Gastroesophageal sphincter (tissue), 4 donors: ENCODE measurements at regions not wholly inside any gene's neighbourhood (a gene's known extent, or its start where the extent isn't known, plus 50 kb on each side); places are given as distances from the start of the nearest gene placed in this dataset.

Source experiments
- ATAC-seq: fragments of 150-250 bp; one replicate; pipeline ENCODE4 v1.9.1; 2016; ENCODE audit warnings: mild to moderate bottlenecking, moderate library complexity
- H3K27ac ChIP-seq, 4 donors: fragments of 200-600 bp; sonication (generic) in 3 of 4; 1 replicate in 3 of 4; 2 replicates in 1 of 4; pipeline ENCODE4 v1.5.1; 2016 to 2019
- H3K27me3 ChIP-seq: fragments of 200-600 bp; sonication (generic); one replicate; pipeline ENCODE4 v1.5.1; 2019
- H3K36me3 ChIP-seq, 2 donors: fragments of 200-600 bp; sonication (generic); one replicate each; pipeline ENCODE4 v1.5.1; 2019; ENCODE audit warnings: control low read depth in 1 of 2
- H3K4me1 ChIP-seq, 3 donors: fragments of 200-600 bp; sonication (generic); 1 replicate in 2 of 3; 2 replicates in 1 of 3; pipeline ENCODE4 v1.5.1; 2016 to 2019; ENCODE audit warnings: control low read depth in 2 of 3
- H3K4me3 ChIP-seq, 2 donors: fragments of 200-600 bp; sonication (generic); one replicate each; pipeline ENCODE4 v1.5.1; 2019; ENCODE audit warnings: mild to moderate bottlenecking in 1 of 2, moderate library complexity in 1 of 2
- H3K9me3 ChIP-seq, 3 donors: fragments of 200-600 bp; sonication (generic); one replicate each; pipeline ENCODE4 v1.5.1; 2017 to 2019; ENCODE audit warnings: control low read depth in 2 of 3
- CTCF ChIP-seq, 4 experiments: fragments of 200-600 bp in 2 of 4; fragments of 450-650 bp in 2 of 4; sonication (generic) in 1 of 4; IDR thresholded peaks; one replicate each; pipeline ENCODE4 v1.5.1; 2017 to 2019; ENCODE audit warnings: antibody characterized with exemption in 4 of 4, mild to moderate bottlenecking in 2 of 4, moderate library complexity in 2 of 4
- EP300 ChIP-seq: sonication (generic); formaldehyde crosslinking; IDR thresholded peaks from one replicate; pipeline ENCODE4 v1.6.1; 2017; ENCODE audit warnings: antibody characterized with exemption, mild to moderate bottlenecking
- POLR2A ChIP-seq, 2 donors: fragments of 450-650 bp; IDR thresholded peaks; one replicate each; pipeline ENCODE4 v1.6.1; 2017; ENCODE audit warnings: antibody characterized with exemption in 2 of 2, mild to moderate bottlenecking in 2 of 2, moderate library complexity in 1 of 2
- POLR2AphosphoS5 ChIP-seq: sonication (generic); formaldehyde crosslinking; IDR thresholded peaks from one replicate; pipeline ENCODE4 v1.6.1; 2017; ENCODE audit warnings: antibody characterized with exemption
- WGBS, 2 donors: methylation state at CpG; one replicate each; pipeline ENCODE4 v1.1.5; 2018; ENCODE audit warnings: low coverage in 1 of 2; 5-methylcytosine and 5-hydroxymethylcytosine counted together

- H3K27me3 ChIP-seq = no peaks in the 10 kb centered on the region
- H3K4me3 ChIP-seq = no peak overlapping the region
- no peak for ATAC-seq
- H3K27ac ChIP-seq = no peak overlapping the region
- peaks cover 0 to 51% (median 9%) of the 10 kb centered on the region in 3 donors for H3K4me1 ChIP-seq
- no peaks in the 10 kb centered on the region for H3K36me3 ChIP-seq
- H3K9me3 ChIP-seq = no peaks in the 10 kb centered on the region
- 92 to 100% methylated on average over 2 of the region's 2 CpGs for whole genome bisulfite sequencing, 2 donors
- TF ChIP-seq EP300 (no peak), POLR2A (IDR thresholded peaks at IDR 0.05) (no peak), CTCF (IDR thresholded peaks at IDR 0.05) (no peak), POLR2AphosphoS5 (no peak)
Observed at GRCh38 chr1:207967703-207968102, 56.8 kb upstream of the CD34 start.

GRCh38 chr1:207966521-207966920, 55.6 kb upstream of the CD34 start:
- ATAC-seq = no peak
- Histone ChIP-seq H3K36me3 (no peaks in the 10 kb centered on the region), H3K4me1 (peaks cover 0 to 58% (median 9%) of the 10 kb centered on the region in 3 donors), H3K4me3 (no peak overlapping the region), H3K27me3 (no peaks in the 10 kb centered on the region), H3K27ac (no peak overlapping the region), H3K9me3 (no peaks in the 10 kb centered on the region)
- no peak for TF ChIP-seq POLR2A (IDR thresholded peaks at IDR 0.05)
- no peak for TF ChIP-seq POLR2AphosphoS5
- no peak for TF ChIP-seq CTCF (IDR thresholded peaks at IDR 0.05)
- no peak for TF ChIP-seq EP300
- WGBS, 2 donors = 56 to 82% methylated on average over 3 of the region's 5 CpGs

DNA sequence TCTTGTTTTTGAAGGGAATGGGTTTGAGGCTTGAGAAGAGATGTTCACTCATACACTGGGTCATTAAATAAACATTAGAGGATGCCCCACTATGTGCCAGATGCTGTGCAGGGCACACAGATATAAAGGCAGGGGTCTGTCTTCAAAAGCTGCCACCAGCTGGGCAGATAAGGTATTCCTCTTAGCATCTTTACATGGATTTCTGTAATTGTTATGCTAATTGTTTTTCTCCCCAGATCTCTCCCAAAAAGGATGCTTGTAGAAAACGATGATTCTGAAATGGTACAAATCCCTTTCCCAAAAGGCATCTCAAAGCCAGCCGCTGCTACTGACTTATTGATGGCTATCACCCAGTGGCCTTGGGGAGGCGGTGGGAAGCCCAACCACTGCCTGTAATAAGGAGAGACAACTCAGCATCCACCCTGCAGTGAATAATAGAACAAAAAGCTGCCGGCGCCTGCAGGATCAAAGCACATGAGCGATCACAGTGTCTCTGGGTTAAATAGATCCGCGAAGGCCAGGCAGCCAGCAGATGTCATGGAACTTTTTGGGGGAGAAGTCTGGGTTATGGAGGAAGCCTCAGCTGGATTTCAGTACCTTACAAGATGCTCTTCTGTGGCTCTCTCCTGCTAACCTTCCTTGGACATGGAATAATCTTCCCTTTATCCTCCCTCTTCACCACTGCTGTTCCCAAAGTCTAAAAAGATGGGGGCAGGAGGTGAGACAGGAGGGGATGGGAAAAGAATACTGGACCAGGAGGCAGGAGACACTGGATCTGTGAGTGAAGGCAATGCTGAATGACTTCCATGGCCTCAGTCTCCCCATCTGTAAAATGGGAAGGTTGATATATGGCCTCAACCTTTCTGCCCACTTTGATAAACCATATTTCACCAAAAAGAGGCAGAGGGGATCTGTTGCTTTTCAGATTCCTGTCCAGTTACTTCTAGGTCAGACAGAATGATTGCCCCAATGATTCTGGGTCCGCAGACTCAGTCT, 54.8 kb upstream of the CD34 start:
- Histone ChIP-seq H3K36me3 (no peaks in the 10 kb centered on the region), H3K9me3 (no peaks in the 10 kb centered on the region), H3K27ac (peak overlapping the region in 3 of 4 donors; percentile 92 to 97 (median 92)), H3K4me1 (peaks cover 0 to 54% (median 7%) of the 10 kb centered on the region in 3 donors), H3K27me3 (no peaks in the 10 kb centered on the region), H3K4me3 (no peak overlapping the region)
- ATAC-seq = no peak
- TF ChIP-seq CTCF (IDR thresholded peaks at IDR 0.05) (no peak), EP300 (no peak), POLR2A (IDR thresholded peaks at IDR 0.05) (no peak), POLR2AphosphoS5 (no peak)
- WGBS, 2 donors = 59 to 79% methylated on average over 6 to 9 of the region's 9 CpGs

DNA sequence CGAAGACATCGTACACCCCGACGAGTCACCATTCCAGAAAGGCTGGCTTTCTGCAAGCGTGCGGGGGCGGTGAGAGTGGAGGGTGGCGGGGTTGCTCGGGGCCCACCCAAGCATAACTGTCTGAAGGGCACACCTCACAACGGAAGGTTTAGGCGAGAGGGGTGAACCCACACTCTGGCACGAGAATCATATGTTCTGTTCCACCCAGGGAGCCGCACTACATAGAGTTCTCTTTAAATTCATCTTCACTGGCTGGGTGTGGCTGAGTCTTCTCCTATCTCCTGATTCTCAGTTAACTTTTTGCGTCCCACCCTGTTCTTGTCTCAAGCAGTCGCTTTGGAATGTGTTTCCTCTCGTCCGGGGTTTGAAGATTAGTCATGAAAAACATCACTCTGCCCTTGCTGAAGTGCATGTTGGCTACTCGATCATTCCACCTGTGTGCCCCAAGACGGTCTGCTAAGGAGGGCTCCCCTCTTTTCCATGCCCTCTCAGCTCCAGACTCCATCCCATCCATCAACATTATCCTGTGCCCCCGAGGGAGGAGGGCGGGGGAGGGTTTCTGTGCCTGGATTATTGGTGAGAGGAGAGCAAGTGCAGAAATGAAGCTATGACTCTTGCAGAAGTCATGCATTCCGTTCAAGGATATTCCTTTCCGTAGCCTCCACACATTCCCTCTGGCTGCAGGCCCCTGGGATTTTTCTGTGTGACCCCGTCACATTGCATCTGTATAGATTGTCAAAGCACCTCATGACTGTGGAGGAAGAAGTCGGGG, 53.5 kb upstream of the CD34 start:
- no peaks in the 10 kb centered on the region for H3K9me3 ChIP-seq
- H3K4me1 ChIP-seq = peaks cover 0 to 56% (median 7%) of the 10 kb centered on the region in 3 donors
- peak; percentile 2 for ATAC-seq
- 59% methylated on average over 15 to 16 of the region's 25 CpGs for WGBS, 2 donors
- no peaks in the 10 kb centered on the region for H3K36me3 ChIP-seq
- no peaks in the 10 kb centered on the region for H3K27me3 ChIP-seq
- H3K27ac ChIP-seq = peak overlapping the region in 3 of 4 donors; percentile 92 to 97 (median 92)
- no peak for TF ChIP-seq EP300
- TF ChIP-seq CTCF (IDR thresholded peaks at IDR 0.05) = no peak
- TF ChIP-seq POLR2A (IDR thresholded peaks at IDR 0.05) = no peak
- no peak for TF ChIP-seq POLR2AphosphoS5
- peak overlapping the region; percentile 4 to 68 for H3K4me3 ChIP-seq
